ACHN (cell line): ENCODE measurements at regions not wholly inside any gene's neighbourhood (a gene's known extent, or its start where the extent isn't known, plus 50 kb on each side); places are given as distances from the start of the nearest gene placed in this dataset.

Source experiments
- DNase-seq: peaks from one replicate; pipeline ENCODE4 v3.0.0-alpha.2; 2015
- in situ Hi-C: cut with HindIII; loops from 2 replicates; pipeline ENCODE4 v1.10.0; 2017; ENCODE audit warnings: low sequenced_read_pairs, low pct_ligation_motif_present, low pct_unique_long_range_greater_than_20kb

GRCh38 chr19:30679789-30680188 is 307.6 kb downstream of the ZNF536 start:
- DNase-seq = no peak

GRCh38 chr19:30679153-30679702 is 307.0 kb downstream of the ZNF536 start:
- in situ Hi-C loops = no loop called here
- no peak for DNase-seq

More at GRCh38 chr19:30679789-30680188, 307.6 kb downstream of the ZNF536 start:
- in situ Hi-C loops = no loop called here

GRCh38 chr19:30678168-30678567 is 306.0 kb downstream of the ZNF536 start:
- in situ Hi-C loops = no loop called here

GRCh38 chr19:30677702-30678101 is 305.5 kb downstream of the ZNF536 start:
- in situ Hi-C loops = no loop called here
- DNase-seq = no peak

More at GRCh38 chr19:30678168-30678567, 306.0 kb downstream of the ZNF536 start:
- DNase-seq = no peak

- in situ Hi-C loops = no loop called here
- DNase-seq = no peak
Observed at GRCh38 chr19:30676990-30677679, 305.0 kb downstream of the ZNF536 start.

GRCh38 chr19:30675086-30675485 is 302.9 kb downstream of the ZNF536 start:
- in situ Hi-C loops = no loop called here
- DNase-seq = no peak

GRCh38 chr19:30674656-30675055 is 302.5 kb downstream of the ZNF536 start:
- in situ Hi-C loops = no loop called here
- no peak for DNase-seq

GRCh38 chr19:30673336-30673735 is 301.2 kb downstream of the ZNF536 start:
- in situ Hi-C loops = no loop called here
- DNase-seq = no peak

GRCh38 chr19:30672926-30673325 is 300.7 kb downstream of the ZNF536 start:
- in situ Hi-C loops = no loop called here
- DNase-seq = no peak

- no peak for DNase-seq
- in situ Hi-C loops = no loop called here
Observed at GRCh38 chr19:30671622-30672051, 299.5 kb downstream of the ZNF536 start.

GRCh38 chr19:30671367-30671619 is 299.1 kb downstream of the ZNF536 start:
- in situ Hi-C loops = no loop called here
- no peak for DNase-seq

GRCh38 chr19:30670562-30671366 is 298.6 kb downstream of the ZNF536 start:
- DNase-seq = no peak
- in situ Hi-C loops = no loop called here

GRCh38 chr19:30670011-30670329 is 297.8 kb downstream of the ZNF536 start:
- no peak for DNase-seq
- in situ Hi-C loops = no loop called here

- in situ Hi-C loops = no loop called here
- DNase-seq = peak; percentile 36
Observed at GRCh38 chr19:30669329-30670010, 297.3 kb downstream of the ZNF536 start.

- in situ Hi-C loops = no loop called here
- DNase-seq = no peak
Observed at GRCh38 chr19:30668521-30669155, 296.5 kb downstream of the ZNF536 start.

- no peak for DNase-seq
- in situ Hi-C loops = no loop called here
Observed at GRCh38 chr19:30667746-30668145, 295.6 kb downstream of the ZNF536 start.

- in situ Hi-C loops = no loop called here
Observed at GRCh38 chr19:30667227-30667626, 295.0 kb downstream of the ZNF536 start.

GRCh38 chr19:30666301-30666803 is 294.2 kb downstream of the ZNF536 start:
- peak; percentile 29 for DNase-seq
- in situ Hi-C loops = no loop called here

More at GRCh38 chr19:30667227-30667626, 295.0 kb downstream of the ZNF536 start:
- no peak for DNase-seq

GRCh38 chr19:30665449-30665848 is 293.3 kb downstream of the ZNF536 start:
- in situ Hi-C loops = no loop called here
- DNase-seq = no peak
